Fibroblast of villous mesenchyme (primary cell): ENCODE measurements at regions not wholly inside any gene's neighbourhood (a gene's known extent, or its start where the extent isn't known, plus 50 kb on each side); places are given as distances from the start of the nearest gene placed in this dataset.

Experiments
- DNase-seq: peaks from one replicate; pipeline ENCODE4 v3.0.0-alpha.2; 2010; ENCODE audit warnings: low read depth
- H3K4me3 ChIP-seq: 2 replicates; pipeline ENCODE4 v1.5.1; 2011; ENCODE audit warnings: low read depth, mild to moderate bottlenecking, low read length
- CTCF ChIP-seq: IDR thresholded peaks from 2 replicates; pipeline ENCODE4 v1.5.1; 2012; ENCODE audit warnings: low read depth, mild to moderate bottlenecking, low read length; ENCODE audit not compliant: insufficient read depth

- no peak for DNase-seq
- TF ChIP-seq CTCF: no peak
- H3K4me3 ChIP-seq: no peak overlapping the region
Observed at GRCh38 chr15:49758856-49759255, 138.0 kb downstream of the DTWD1 start.

GRCh38 chr15:49760749-49761148 lies 139.9 kb downstream of the DTWD1 start:
- no peak for DNase-seq
- no peak for TF ChIP-seq CTCF

GRCh38 chr15:49769225-49769624 lies 148.4 kb downstream of the DTWD1 start:
- H3K4me3 ChIP-seq: no peak overlapping the region
- TF ChIP-seq CTCF: no peak
- no peak for DNase-seq

More at GRCh38 chr15:49760749-49761148, 139.9 kb downstream of the DTWD1 start:
- H3K4me3 ChIP-seq: no peak overlapping the region

- H3K4me3 ChIP-seq: no peak overlapping the region
- TF ChIP-seq CTCF: no peak
- DNase-seq: no peak
Observed at GRCh38 chr15:49789436-49789835, 168.6 kb downstream of the DTWD1 start.

- no peak for DNase-seq
Observed at GRCh38 chr15:49793943-49794342, 173.1 kb downstream of the DTWD1 start.

GRCh38 chr15:49801796-49802195 lies 180.9 kb downstream of the DTWD1 start:
- TF ChIP-seq CTCF: no peak
- H3K4me3 ChIP-seq: no peak overlapping the region
- no peak for DNase-seq

More at GRCh38 chr15:49793943-49794342, 173.1 kb downstream of the DTWD1 start:
- H3K4me3 ChIP-seq: no peak overlapping the region
- TF ChIP-seq CTCF: no peak
